IgD-negative memory B cell (primary cell): ENCODE measurements at regions not wholly inside any gene's neighbourhood (a gene's known extent, or its start where the extent isn't known, plus 50 kb on each side); places are given as distances from the start of the nearest gene placed in this dataset.

Source experiments
- H3K27ac Mint-ChIP-seq, 3 donors: one replicate each; pipeline ENCODE4 v1.8.0; 2020 to 2022; ENCODE audit warnings: mild to moderate bottlenecking in 3 of 3, mixed read lengths in 3 of 3, moderate library complexity in 1 of 3
- H3K27me3 Mint-ChIP-seq: one replicate; pipeline ENCODE4 v1.8.0; 2021; ENCODE audit warnings: mixed read lengths
- H3K36me3 Mint-ChIP-seq: one replicate; pipeline ENCODE4 v1.8.0; 2020; ENCODE audit warnings: mild to moderate bottlenecking, mixed read lengths
- H3K4me1 Mint-ChIP-seq, 3 donors: one replicate each; pipeline ENCODE4 v1.8.0; 2020 to 2022; ENCODE audit warnings: mixed read lengths in 3 of 3, mild to moderate bottlenecking in 1 of 3
- H3K4me3 Mint-ChIP-seq, 4 donors: one replicate each; pipeline ENCODE4 v1.8.0; 2020 to 2022; ENCODE audit warnings: mild to moderate bottlenecking in 4 of 4, mixed read lengths in 4 of 4, moderate library complexity in 3 of 4
- H3K9me3 Mint-ChIP-seq, 3 donors: one replicate each; pipeline ENCODE4 v1.8.0; 2020 to 2021; ENCODE audit warnings: mixed read lengths in 3 of 3, mild to moderate bottlenecking in 1 of 3

DNA sequence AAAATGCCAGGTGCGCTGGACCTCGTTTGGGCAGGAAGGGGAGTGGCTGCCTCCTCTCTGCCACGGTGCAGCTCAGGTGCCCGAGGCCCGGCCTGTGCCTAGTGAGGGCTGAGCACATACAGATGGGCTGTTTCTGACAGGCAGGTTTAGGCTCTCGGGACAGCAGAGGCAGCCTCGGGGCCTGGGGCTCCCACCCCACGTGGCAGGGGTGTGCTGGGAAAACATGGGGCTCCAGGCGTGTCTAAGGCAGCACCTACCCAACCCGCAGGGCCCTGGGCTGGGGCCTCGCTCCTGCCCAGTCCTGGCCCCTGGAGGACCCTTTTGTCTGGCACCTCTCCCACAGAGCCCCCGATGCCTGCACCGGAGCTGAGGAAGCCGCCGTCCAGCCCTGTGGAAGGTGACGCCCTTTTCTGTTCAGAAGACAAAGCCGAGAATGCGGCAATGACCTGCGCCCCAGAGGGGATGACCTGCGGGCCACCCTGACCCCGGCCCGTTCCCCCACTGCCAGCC is 76.4 kb upstream of the GALNT9 start:
- Mint-ChIP-seq H3K27me3 (peaks cover 10% of the 10 kb centered on the region), H3K9me3 (no peaks in the 10 kb centered on the region), H3K4me1 (no peaks in the 10 kb centered on the region), H3K36me3 (peaks cover 2% of the 10 kb centered on the region), H3K27ac (no peak overlapping the region), H3K4me3 (no peak overlapping the region)

DNA sequence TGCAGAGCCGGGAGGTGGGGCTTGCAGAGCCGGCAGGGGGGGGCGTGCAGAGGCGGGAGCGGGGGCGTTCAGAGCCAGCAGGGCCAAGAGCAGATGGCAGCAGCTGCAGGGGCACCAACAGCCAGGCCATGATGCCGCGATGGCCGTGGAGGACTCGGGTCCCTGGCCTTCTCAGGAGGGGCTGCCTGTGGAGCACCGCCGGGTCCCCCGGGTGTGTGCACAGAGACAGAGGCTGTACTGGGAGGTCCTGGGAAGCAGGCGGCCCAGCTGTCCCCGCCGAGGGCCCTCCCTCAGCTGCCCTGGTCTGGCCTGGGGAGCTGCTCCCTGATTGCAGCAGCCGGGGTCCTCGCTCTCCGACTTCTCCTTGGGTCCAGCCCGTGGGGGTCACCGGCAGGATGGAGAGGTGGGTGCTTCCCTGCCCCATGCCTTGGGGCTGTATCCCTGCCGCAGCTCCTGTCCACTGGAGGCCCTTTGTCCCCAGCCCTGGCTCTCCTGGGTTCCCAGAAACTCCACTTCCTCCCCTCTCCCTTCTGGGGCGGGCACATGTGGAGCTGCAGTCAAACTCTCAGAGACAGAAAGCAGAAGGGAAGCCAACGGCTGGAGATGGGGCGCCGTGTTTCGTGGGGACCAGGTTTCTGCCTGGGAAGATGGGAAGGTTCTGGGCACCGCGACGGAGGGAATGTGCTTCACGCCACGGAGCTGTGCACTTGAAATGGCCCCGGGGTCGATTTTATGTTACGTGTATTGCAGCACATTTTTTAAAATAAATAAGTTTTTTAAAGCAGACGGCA is 75.8 kb upstream of the GALNT9 start:
- Mint-ChIP-seq H3K4me1 (no peaks in the 10 kb centered on the region), H3K27me3 (peaks cover 10% of the 10 kb centered on the region), H3K36me3 (peaks cover 2% of the 10 kb centered on the region), H3K27ac (no peak overlapping the region), H3K9me3 (no peaks in the 10 kb centered on the region), H3K4me3 (no peak overlapping the region)

DNA sequence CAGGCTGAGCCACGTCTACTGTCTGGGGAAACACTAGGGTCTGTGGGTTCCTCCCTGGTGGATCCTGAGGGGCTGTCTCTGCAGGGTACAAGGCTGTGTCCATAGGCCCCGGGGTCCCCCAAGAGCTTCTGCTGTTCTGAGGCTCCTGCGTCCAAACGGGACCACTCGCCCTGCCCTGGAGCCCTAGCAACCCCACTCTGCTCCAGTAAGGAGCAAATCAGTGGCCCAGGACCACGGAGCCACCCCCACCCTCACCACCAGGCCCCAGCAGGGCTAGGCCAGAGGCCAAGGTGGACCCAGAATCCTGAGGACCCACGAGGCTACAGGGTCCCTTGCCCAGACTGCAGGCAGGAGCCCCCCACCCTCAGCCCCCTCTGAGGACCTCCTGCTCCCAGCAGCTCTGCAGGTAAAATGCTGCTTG is 75.1 kb upstream of the GALNT9 start:
- Mint-ChIP-seq H3K27ac (no peak overlapping the region), H3K27me3 (peaks cover 14% of the 10 kb centered on the region), H3K9me3 (no peaks in the 10 kb centered on the region), H3K4me1 (no peaks in the 10 kb centered on the region), H3K4me3 (no peak overlapping the region), H3K36me3 (peaks cover 2% of the 10 kb centered on the region)

- H3K4me1 Mint-ChIP-seq: no peaks in the 10 kb centered on the region
- H3K9me3 Mint-ChIP-seq: no peaks in the 10 kb centered on the region
- peaks cover 2% of the 10 kb centered on the region for H3K36me3 Mint-ChIP-seq
- peak overlapping the region in 1 of 4 donors; percentile 17 for H3K4me3 Mint-ChIP-seq
- H3K27ac Mint-ChIP-seq: no peak overlapping the region
- H3K27me3 Mint-ChIP-seq: peaks cover 14% of the 10 kb centered on the region
Measured at GRCh38 chr12:132403636-132404434, 74.4 kb upstream of the GALNT9 start.

DNA sequence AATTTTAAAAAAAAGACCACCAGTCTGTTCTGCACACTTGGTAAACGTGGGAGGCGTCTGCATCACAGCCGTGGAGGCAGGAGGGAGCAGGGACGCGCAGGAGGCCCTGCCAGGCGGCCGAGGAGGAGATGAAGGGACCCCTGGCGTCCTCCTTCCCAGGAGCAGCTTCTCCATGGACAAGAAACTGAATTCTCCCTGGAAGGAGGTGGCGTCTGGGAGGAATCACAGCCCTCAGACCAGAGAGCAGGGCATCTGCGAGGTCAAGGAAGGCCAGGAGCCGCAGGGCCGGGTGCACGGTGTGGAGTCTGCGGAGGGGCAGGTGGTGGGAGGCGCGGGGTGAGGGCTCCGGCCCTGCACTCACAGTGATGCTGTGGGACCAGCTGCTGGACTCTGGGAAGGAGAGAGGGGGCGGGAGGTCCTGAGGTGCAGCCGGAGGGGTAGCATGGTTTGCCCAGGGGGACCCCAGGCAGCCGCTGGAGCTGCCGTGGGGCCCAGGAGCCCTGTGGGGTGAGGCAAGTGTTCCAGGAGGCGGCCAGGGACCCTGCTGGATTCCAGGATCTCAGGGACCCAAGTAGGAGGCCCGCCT is 73.5 kb upstream of the GALNT9 start:
- Mint-ChIP-seq H3K4me1 (peaks cover 0 to 2% (median 0%) of the 10 kb centered on the region in 3 donors), H3K36me3 (peaks cover 2% of the 10 kb centered on the region), H3K27ac (no peak overlapping the region)

DNA sequence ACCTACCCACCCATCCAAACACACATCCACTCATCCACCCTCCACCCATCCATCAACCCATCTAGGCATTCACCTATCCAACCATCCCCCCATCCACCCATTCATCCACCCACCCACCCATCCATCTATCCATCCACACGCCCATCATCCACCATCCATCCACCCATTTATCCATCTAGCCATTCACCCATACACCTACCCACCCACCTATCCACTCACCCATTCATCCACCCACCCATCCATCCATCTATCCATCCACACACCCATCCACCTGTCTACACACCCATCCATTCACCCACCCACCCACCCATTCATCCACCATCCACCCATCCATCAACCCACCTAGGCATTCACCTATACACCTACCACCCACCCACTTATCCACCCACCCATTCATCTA is 72.6 kb upstream of the GALNT9 start:
- Mint-ChIP-seq H3K9me3 (no peaks in the 10 kb centered on the region), H3K27me3 (peaks cover 23% of the 10 kb centered on the region), H3K4me1 (peaks cover 0 to 4% (median 0%) of the 10 kb centered on the region in 3 donors), H3K4me3 (no peak overlapping the region), H3K27ac (no peak overlapping the region), H3K36me3 (peaks cover 2% of the 10 kb centered on the region)

More for the DNA sequence above, 73.5 kb upstream of the GALNT9 start:
- peaks cover 22% of the 10 kb centered on the region for H3K27me3 Mint-ChIP-seq
- no peaks in the 10 kb centered on the region for H3K9me3 Mint-ChIP-seq
- H3K4me3 Mint-ChIP-seq: no peak overlapping the region

- H3K4me1 Mint-ChIP-seq: peaks cover 0 to 5% (median 4%) of the 10 kb centered on the region in 3 donors
- H3K36me3 Mint-ChIP-seq: peaks cover 2% of the 10 kb centered on the region
- no peak overlapping the region for H3K27ac Mint-ChIP-seq
- no peak overlapping the region for H3K4me3 Mint-ChIP-seq
- H3K9me3 Mint-ChIP-seq: no peaks in the 10 kb centered on the region
- peaks cover 32% of the 10 kb centered on the region for H3K27me3 Mint-ChIP-seq
Measured at GRCh38 chr12:132400011-132400641, 70.7 kb upstream of the GALNT9 start.

DNA sequence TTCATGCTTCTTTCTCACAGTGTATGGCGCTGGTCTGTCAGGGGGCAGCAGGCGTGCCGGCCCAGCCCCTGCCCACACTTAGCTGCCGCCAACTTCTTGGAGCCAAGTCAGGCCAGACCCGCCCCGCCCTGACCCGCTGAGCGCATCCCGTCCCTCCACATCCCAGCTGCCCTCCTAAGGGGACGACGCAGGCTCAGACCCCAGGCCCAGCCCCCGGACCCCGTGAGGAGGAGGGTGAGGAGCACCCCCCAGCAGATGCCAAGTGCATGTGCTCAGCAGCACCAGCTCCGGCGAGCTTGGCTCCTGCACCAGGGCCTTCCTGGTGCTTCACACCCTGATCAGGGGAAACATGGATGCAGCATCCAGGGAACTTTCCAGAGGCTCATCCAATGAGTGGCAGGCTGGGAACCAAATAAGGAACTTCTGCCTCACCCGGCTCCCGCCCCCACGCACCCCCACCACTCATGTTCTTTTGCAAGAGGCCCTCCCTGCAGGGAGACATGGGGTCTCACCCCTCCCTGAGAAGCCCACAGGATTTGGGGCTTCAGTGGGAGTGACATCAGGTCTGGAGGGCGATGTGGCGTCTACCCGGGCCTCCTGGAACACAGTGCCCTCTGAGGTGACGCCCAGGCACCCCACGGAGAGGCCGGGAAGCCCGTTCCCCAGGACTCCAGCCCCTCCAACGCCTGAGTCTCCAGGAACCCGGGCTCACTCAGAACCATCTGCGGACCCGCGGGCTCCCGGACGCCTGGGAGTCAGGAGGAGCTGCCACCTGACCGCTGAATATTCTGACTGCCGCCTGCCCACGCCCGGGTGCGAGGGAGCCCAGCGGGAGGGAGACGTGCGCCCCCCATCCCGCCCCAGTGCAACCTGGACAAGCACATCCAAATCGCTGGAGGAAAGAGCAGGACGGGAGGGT is 70.0 kb upstream of the GALNT9 start:
- Mint-ChIP-seq H3K4me1 (peaks cover 0 to 7% (median 4%) of the 10 kb centered on the region in 3 donors), H3K27me3 (peaks cover 32% of the 10 kb centered on the region), H3K4me3 (peak overlapping the region in 1 of 4 donors; percentile 47), H3K9me3 (no peaks in the 10 kb centered on the region), H3K36me3 (peaks cover 2% of the 10 kb centered on the region), H3K27ac (no peak overlapping the region)

- H3K4me3 Mint-ChIP-seq: peak overlapping the region in 1 of 4 donors; percentile 47
- H3K36me3 Mint-ChIP-seq: peaks cover 2% of the 10 kb centered on the region
- peaks cover 0 to 7% (median 4%) of the 10 kb centered on the region in 3 donors for H3K4me1 Mint-ChIP-seq
Measured at GRCh38 chr12:132398386-132398991, 69.1 kb upstream of the GALNT9 start.

DNA sequence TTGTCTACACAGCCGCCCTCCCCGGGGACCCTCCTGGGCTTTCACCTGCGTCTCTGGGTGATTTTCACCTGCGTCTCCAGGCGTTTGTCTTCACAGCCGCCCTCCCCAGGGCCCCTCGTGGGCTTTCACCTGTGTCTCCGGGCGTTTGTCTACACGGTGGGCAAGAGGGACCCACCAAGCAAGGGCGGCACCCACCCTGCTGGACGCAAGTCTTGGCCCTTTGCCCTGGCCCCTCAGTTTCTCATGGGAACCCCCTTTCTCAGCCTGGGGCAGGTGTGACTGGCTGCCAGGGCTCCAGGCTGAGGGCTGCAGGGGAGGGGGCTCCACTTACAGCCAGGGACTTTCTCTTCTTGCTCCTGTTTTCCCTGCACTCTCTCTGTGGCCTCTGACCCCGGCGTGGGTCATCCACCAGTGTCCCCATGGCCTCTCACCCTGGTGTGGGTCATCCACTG is 68.6 kb upstream of the GALNT9 start:
- H3K9me3 Mint-ChIP-seq: no peaks in the 10 kb centered on the region
- H3K27ac Mint-ChIP-seq: peak overlapping the region in 1 of 3 donors; percentile 2
- H3K4me3 Mint-ChIP-seq: peak overlapping the region in 1 of 4 donors; percentile 84
- H3K36me3 Mint-ChIP-seq: peaks cover 2% of the 10 kb centered on the region
- H3K4me1 Mint-ChIP-seq: peaks cover 0 to 7% (median 4%) of the 10 kb centered on the region in 3 donors
- H3K27me3 Mint-ChIP-seq: peaks cover 31% of the 10 kb centered on the region

More at GRCh38 chr12:132398386-132398991, 69.1 kb upstream of the GALNT9 start:
- Mint-ChIP-seq H3K9me3 (no peaks in the 10 kb centered on the region), H3K27me3 (peaks cover 32% of the 10 kb centered on the region), H3K27ac (no peak overlapping the region)

DNA sequence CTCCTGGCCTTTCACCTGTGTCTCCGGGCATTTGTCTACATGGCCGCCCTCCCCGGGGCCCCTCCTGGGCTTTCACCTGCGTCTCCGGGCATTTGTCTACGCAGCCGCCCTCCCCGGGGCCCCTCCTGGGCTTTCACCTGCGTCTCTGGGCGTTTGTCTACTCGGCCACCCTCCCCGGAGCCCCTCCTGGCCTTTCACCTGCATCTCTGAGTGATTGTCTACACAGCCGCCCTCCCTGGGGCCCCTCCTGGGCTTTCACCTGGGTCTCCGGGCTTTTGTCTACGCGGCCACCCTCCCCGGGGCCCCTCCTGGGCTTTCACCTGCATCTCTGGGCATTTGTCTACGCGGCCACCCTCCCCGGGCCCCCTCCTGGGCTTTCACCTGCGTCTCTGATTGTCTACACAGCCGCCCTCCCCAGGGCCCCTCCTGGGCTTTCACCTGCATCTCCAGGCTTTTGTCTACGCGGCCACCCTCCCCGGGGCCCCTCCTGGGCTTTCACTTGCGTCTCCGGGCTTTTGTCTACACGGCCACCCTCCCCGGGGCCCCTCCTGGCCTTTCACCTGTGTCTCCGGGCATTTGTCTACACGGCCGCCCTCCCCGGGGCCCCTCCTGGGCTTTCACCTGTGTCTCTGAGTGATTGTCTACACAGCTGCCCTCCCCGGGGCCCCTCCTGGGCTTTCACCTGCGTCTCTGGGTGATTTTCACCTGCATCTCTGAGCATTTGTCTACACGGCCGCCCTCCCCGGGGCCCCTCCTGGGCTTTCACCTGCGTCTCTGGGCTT is 68.0 kb upstream of the GALNT9 start:
- Mint-ChIP-seq H3K27ac (peak overlapping the region in 1 of 3 donors; percentile 57), H3K4me1 (peaks cover 0 to 9% (median 4%) of the 10 kb centered on the region in 3 donors), H3K36me3 (peaks cover 2% of the 10 kb centered on the region), H3K27me3 (peaks cover 32% of the 10 kb centered on the region), H3K9me3 (peaks cover 0 to 2% (median 0%) of the 10 kb centered on the region in 3 donors), H3K4me3 (peak overlapping the region in 2 of 4 donors; percentile 76 to 84)

- Mint-ChIP-seq H3K27me3 (peaks cover 32% of the 10 kb centered on the region), H3K9me3 (peaks cover 0 to 2% (median 0%) of the 10 kb centered on the region in 3 donors), H3K36me3 (peaks cover 2% of the 10 kb centered on the region)
Measured at GRCh38 chr12:132396657-132397056, 67.3 kb upstream of the GALNT9 start.

More at GRCh38 chr12:132396657-132397056, 67.3 kb upstream of the GALNT9 start:
- Mint-ChIP-seq H3K4me1 (peaks cover 0 to 9% (median 4%) of the 10 kb centered on the region in 3 donors), H3K4me3 (peak overlapping the region in 2 of 4 donors; percentile 63 to 76), H3K27ac (peak overlapping the region in 1 of 3 donors; percentile 57)
